B cell (primary cell): ENCODE measurements at regions not wholly inside any gene's neighbourhood (a gene's known extent, or its start where the extent isn't known, plus 50 kb on each side); places are given as distances from the start of the nearest gene placed in this dataset.

Experiments
- CTCF ChIP-seq: fragments of 200-600 bp; IDR thresholded peaks from one replicate; pipeline ENCODE4 v1.8.0; 2022; ENCODE audit warnings: antibody characterized with exemption, mild to moderate bottlenecking
- EZH2 ChIP-seq: IDR thresholded peaks from 2 replicates; pipeline ENCODE4 v1.6.1; 2012; ENCODE audit warnings: borderline replicate concordance, low read depth, mild to moderate bottlenecking, moderate library complexity, low read length; ENCODE audit not compliant: insufficient read depth, poor library complexity, severe bottlenecking

- TF ChIP-seq CTCF (no peak), EZH2 (no peak)
Observed at GRCh38 chr13:72039126-72039525, 172.1 kb upstream of the DACH1 start.
